Endothelial cell of umbilical vein (primary cell): ENCODE measurements at regions not wholly inside any gene's neighbourhood (a gene's known extent, or its start where the extent isn't known, plus 50 kb on each side); places are given as distances from the start of the nearest gene placed in this dataset.

Source experiments
- JUN ChIP-seq: IDR thresholded peaks from 2 replicates; pipeline ENCODE4 v1.6.1; 2011; ENCODE audit warnings: borderline replicate concordance, low read depth; ENCODE audit not compliant: insufficient read length, insufficient read depth
- TF ChIP-seq, protein P1 (sequence below): IDR thresholded peaks from 2 replicates; pipeline ENCODE4 v1.6.1; 2011; ENCODE audit not compliant: insufficient read depth, insufficient read length

DNA sequence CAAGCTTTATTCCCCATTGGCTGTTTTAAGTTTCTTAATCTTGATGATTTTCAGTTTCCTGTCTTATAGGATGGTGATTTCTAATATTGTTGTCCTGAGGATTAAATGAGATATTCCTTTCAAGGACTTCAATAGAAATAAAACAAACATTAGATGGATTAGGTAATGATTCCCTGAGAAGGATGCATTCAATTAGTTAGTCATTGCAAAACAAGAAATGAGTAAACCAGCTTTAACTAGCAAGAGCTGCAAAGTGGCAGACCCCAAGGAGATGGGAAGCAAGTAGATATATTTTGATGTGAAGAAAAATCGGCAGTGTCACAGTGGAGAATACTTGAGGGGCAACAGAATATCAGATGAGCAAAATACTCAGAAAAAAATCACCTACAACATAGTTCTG lies 849.1 kb downstream of the TUSC7 start:
- no peak for TF ChIP-seq JUN
- TF ChIP-seq, protein P1, sequence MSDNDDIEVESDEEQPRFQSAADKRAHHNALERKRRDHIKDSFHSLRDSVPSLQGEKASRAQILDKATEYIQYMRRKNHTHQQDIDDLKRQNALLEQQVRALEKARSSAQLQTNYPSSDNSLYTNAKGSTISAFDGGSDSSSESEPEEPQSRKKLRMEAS: no peak
